ENCODE measurements at regions not wholly inside any gene's neighbourhood (a gene's known extent, or its start where the extent isn't known, plus 50 kb on each side); places are given as distances from the start of the nearest gene placed in this dataset.

DNA sequence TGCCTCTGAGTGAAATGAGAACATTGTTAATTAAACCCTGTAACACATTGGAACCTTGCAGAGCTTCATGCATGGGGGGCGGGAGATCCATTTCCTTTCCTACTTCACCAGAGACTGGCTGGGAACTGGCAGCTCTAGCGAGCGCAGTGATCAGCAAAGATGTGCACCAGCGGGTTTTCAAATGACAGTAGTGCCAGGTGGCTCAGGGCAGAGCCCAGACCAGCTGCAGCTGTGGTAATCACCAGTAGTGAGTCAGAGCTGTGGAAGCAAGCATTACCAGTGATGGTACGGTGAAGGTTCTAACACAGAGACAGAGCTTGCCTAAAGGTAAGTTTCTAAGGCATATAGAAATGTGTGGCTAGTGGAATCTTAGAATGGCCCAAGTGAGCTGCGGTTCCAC is 1009.7 kb upstream of the CELF2 start:
- TF ChIP-seq ZNF274 (IDR thresholded peaks at IDR 0.05; ENCODE audit: low read depth, low read length), result no peak
- TF ChIP-seq YY1 (IDR thresholded peaks at IDR 0.05; ENCODE audit: insufficient read depth, insufficient read length), result no peak
- no peak for TF ChIP-seq SUZ12 (IDR thresholded peaks at IDR 0.05; ENCODE audit: extremely low read depth, insufficient read depth, insufficient read length)
